Coronary artery (tissue), 2 donors: ENCODE measurements at regions not wholly inside any gene's neighbourhood (a gene's known extent, or its start where the extent isn't known, plus 50 kb on each side); places are given as distances from the start of the nearest gene placed in this dataset.

ENCODE experiments used
- DNase-seq: peaks from one replicate; pipeline ENCODE4 v3.0.0-alpha.2; 2017; ENCODE audit warnings: low spot score
- H3K27ac ChIP-seq, 2 donors: fragments of 200-600 bp; sonication (generic); one replicate each; pipeline ENCODE4 v1.5.1; 2016 to 2019
- H3K4me3 ChIP-seq: fragments of 200-600 bp; sonication (generic); 2 replicates; pipeline ENCODE4 v1.5.1; 2016; ENCODE audit warnings: mild to moderate bottlenecking, moderate library complexity
- CTCF ChIP-seq: fragments of 200-600 bp; sonication (generic); IDR thresholded peaks from one replicate; pipeline ENCODE4 v1.5.1; 2019; ENCODE audit warnings: antibody characterized with exemption

GRCh38 chr6:25070547-25071366, 135.0 kb upstream of the RIPOR2 start:
- H3K27ac ChIP-seq = no peak overlapping the region
- H3K4me3 ChIP-seq = no peak overlapping the region
- DNase-seq = peak; percentile 75
- TF ChIP-seq CTCF = peak; percentile 78

GRCh38 chr6:25078141-25078540, 142.4 kb upstream of the RIPOR2 start:
- no peak for TF ChIP-seq CTCF
- no peak overlapping the region for H3K4me3 ChIP-seq
- H3K27ac ChIP-seq = no peak overlapping the region
- no peak for DNase-seq

- no peak for TF ChIP-seq CTCF
- no peak overlapping the region for H3K27ac ChIP-seq
- DNase-seq = no peak
- H3K4me3 ChIP-seq = no peak overlapping the region
Measured at GRCh38 chr6:25083784-25084507, 148.2 kb upstream of the RIPOR2 start.

GRCh38 chr6:25084508-25084833, 148.7 kb upstream of the RIPOR2 start:
- TF ChIP-seq CTCF = no peak
- no peak for DNase-seq
- no peak overlapping the region for H3K4me3 ChIP-seq
- H3K27ac ChIP-seq = no peak overlapping the region

- no peak overlapping the region for H3K27ac ChIP-seq
Measured at GRCh38 chr6:25085756-25086155, 150.0 kb upstream of the RIPOR2 start.

GRCh38 chr6:25086500-25087091, 150.8 kb upstream of the RIPOR2 start:
- peak overlapping the region in 1 of 2 donors; percentile 34 for H3K27ac ChIP-seq
- DNase-seq = no peak

More at GRCh38 chr6:25085756-25086155, 150.0 kb upstream of the RIPOR2 start:
- H3K4me3 ChIP-seq = no peak overlapping the region
- TF ChIP-seq CTCF = no peak
- no peak for DNase-seq

More at GRCh38 chr6:25086500-25087091, 150.8 kb upstream of the RIPOR2 start:
- no peak overlapping the region for H3K4me3 ChIP-seq
- no peak for TF ChIP-seq CTCF
